H1 (cell line): ENCODE measurements at regions not wholly inside any gene's neighbourhood (a gene's known extent, or its start where the extent isn't known, plus 50 kb on each side); places are given as distances from the start of the nearest gene placed in this dataset.

Source experiments
- ASH2L ChIP-seq: fragments of 200-600, 300-600 bp; sonication (generic); IDR thresholded peaks from one replicate; pipeline ENCODE4 v1.7.1; 2017; ENCODE audit warnings: low read length
- CBX8 ChIP-seq: fragments of 300-800, 300-1000 bp; sonication (generic); IDR thresholded peaks from 2 replicates; pipeline ENCODE4 v1.7.1; 2016; ENCODE audit warnings: low read depth, low read length, borderline replicate concordance
- CREB1 ChIP-seq: IDR thresholded peaks from 2 replicates; pipeline ENCODE4 v1.6.1; 2012; ENCODE audit warnings: inconsistent platforms
- CTCF ChIP-seq, 3 experiments: IDR thresholded peaks; 1 replicate in 2 of 3; 2 replicates in 1 of 3; pipeline versions ENCODE4 v1.5.1 to v1.6.1; 2011; ENCODE audit warnings: low read length in 3 of 3, mild to moderate bottlenecking in 3 of 3, inconsistent platforms in 2 of 3, low read depth in 1 of 3, moderate library complexity in 1 of 3; ENCODE audit not compliant: insufficient read depth in 1 of 3; ENCODE audit errors: control extremely low read depth in 1 of 3
- EZH2 ChIP-seq: fragments of 200-600 bp; sonication (generic); IDR thresholded peaks from 2 replicates; pipeline ENCODE4 v1.7.1; 2012; ENCODE audit warnings: low read depth, mild to moderate bottlenecking, moderate library complexity, low read length, inconsistent platforms; ENCODE audit not compliant: severe bottlenecking
- GABPA ChIP-seq: IDR thresholded peaks from 2 replicates; pipeline ENCODE4 v1.6.1; 2011; ENCODE audit warnings: mild to moderate bottlenecking, low read length, moderate library complexity, borderline replicate concordance; ENCODE audit not compliant: insufficient read depth
- KDM5A ChIP-seq: fragments of 200-600 bp; IDR thresholded peaks from 2 replicates; pipeline ENCODE4 v1.7.1; 2012; ENCODE audit warnings: mild to moderate bottlenecking, low read length, inconsistent platforms, mixed read lengths
- NRF1 ChIP-seq: IDR thresholded peaks from 2 replicates; pipeline ENCODE4 v1.6.1; 2011; ENCODE audit warnings: mild to moderate bottlenecking, low read depth, low read length, improper control_type of control experiment
- PHF8 ChIP-seq: fragments of 200-600 bp; sonication (generic); conservative IDR thresholded peaks from 2 replicates; pipeline ENCODE4 v1.7.1; 2012; ENCODE audit warnings: low read depth, mild to moderate bottlenecking, inconsistent platforms, low read length, moderate library complexity
- POLR2A ChIP-seq, 2 experiments: IDR thresholded peaks; 1 replicate in 1 of 2; 2 replicates in 1 of 2; pipeline ENCODE4 v1.6.1; 2011; ENCODE audit warnings: low read depth in 2 of 2, low read length in 2 of 2, mild to moderate bottlenecking in 2 of 2; ENCODE audit errors: control extremely low read depth in 1 of 2
- POLR2AphosphoS5 ChIP-seq: IDR thresholded peaks from 2 replicates; pipeline ENCODE4 v1.6.1; 2011; ENCODE audit warnings: low read depth, low read length
- RFX5 ChIP-seq: IDR thresholded peaks from 2 replicates; pipeline ENCODE4 v1.6.1; 2011; ENCODE audit warnings: low read depth, low read length, improper control_type of control experiment, borderline replicate concordance
- YY1 ChIP-seq: IDR thresholded peaks from 2 replicates; pipeline ENCODE4 v1.6.1; 2011; ENCODE audit warnings: low read depth, mild to moderate bottlenecking, low read length
- ZNF274 ChIP-seq: IDR thresholded peaks from 2 replicates; pipeline ENCODE4 v1.7.0; 2012; ENCODE audit warnings: low read length, borderline replicate concordance; ENCODE audit errors: extremely low read depth

DNA sequence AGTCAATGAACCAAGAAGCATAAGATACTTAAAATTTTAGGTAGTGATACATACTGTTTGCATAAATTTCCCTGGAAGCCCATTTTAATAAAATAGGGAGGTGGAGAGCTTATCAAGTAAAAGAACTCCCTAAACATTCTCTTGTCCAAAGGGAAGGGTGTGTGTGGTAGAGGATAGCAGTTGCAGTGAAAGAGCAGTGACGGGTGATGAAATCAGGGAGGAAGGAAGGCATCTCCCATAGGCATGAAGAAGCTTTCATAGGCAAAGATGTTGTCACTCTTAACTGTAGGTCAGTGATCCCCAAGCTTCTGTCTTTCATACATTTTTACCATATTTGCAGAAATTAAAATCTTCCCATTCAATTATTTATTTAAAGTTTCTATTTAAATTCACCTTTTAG, 60.0 kb upstream of the ZNF831 start:
- no peak for TF ChIP-seq PHF8
- TF ChIP-seq YY1: no peak
- TF ChIP-seq NRF1: no peak
- no peak for TF ChIP-seq ZNF274
- TF ChIP-seq POLR2AphosphoS5: no peak
- no peak for TF ChIP-seq RFX5
- no peak for TF ChIP-seq GABPA
- no peak for TF ChIP-seq CBX8
- no peak for TF ChIP-seq POLR2A (IDR thresholded peaks at IDR 0.05; ENCODE audit: control extremely low read depth in 1 of 2, low read depth in 2 of 2, low read length in 2 of 2)
- TF ChIP-seq KDM5A: no peak
- no peak for TF ChIP-seq CTCF (IDR thresholded peaks at IDR 0.05; ENCODE audit: control extremely low read depth in 1 of 3, insufficient read depth in 1 of 3, low read depth in 1 of 3, low read length in 3 of 3)
- TF ChIP-seq ASH2L: no peak
- no peak for TF ChIP-seq CREB1
- no peak for TF ChIP-seq EZH2
